ENCODE measurements at regions not wholly inside any gene's neighbourhood (a gene's known extent, or its start where the extent isn't known, plus 50 kb on each side); places are given as distances from the start of the nearest gene placed in this dataset.
"Not testable (repeated sequence)": the region's sequence is repeated elsewhere in the genome, so short reads cannot be mapped to it uniquely, and the experiment has no call there.

DNA sequence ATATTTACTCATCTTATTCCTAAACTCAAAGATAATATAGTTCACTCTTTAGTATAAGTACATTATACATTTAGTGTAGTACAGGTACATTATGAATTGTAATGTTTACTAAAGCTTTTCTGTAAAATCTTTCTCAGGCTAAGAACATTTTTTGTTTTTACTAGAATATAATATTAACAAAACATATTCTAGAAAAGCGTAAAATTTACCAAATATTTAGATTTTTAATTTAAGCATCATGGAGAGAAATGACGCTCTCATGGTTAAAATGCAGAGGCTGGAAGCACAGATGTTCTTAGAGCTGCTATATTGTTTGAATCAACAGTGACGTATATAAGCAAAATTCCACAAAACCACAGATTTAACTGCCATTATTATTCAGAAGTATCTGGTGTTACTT is 54.7 kb upstream of the NBPF15 start:
- peak; percentile 3 for DNase-seq

DNA sequence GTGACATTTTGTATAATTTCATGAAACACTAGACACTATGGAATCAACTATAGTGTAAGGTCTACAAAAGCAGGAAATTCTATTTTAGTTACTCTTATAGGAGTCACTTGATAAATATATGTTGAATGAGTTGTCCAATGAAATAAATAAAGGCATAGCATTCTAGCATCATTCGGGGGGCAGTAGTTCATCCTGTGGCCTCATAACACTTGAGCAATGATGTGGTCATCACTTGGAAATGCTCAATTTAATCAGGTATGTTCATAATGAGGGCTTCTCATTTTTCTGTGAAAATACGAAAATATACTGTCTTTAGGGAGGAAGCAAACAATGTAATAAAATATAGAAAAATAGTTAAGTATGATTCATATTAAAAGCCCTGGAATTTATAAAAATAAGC is 55.4 kb upstream of the NBPF15 start:
- DNase-seq: peak; percentile 52

GRCh38 chr1:144518439-144518838 is 57.0 kb upstream of the NBPF15 start:
- DNase-seq: not testable (repeated sequence)

GRCh38 chr1:144519528-144520189 is 58.2 kb upstream of the NBPF15 start:
- not testable (repeated sequence) for DNase-seq

DNA sequence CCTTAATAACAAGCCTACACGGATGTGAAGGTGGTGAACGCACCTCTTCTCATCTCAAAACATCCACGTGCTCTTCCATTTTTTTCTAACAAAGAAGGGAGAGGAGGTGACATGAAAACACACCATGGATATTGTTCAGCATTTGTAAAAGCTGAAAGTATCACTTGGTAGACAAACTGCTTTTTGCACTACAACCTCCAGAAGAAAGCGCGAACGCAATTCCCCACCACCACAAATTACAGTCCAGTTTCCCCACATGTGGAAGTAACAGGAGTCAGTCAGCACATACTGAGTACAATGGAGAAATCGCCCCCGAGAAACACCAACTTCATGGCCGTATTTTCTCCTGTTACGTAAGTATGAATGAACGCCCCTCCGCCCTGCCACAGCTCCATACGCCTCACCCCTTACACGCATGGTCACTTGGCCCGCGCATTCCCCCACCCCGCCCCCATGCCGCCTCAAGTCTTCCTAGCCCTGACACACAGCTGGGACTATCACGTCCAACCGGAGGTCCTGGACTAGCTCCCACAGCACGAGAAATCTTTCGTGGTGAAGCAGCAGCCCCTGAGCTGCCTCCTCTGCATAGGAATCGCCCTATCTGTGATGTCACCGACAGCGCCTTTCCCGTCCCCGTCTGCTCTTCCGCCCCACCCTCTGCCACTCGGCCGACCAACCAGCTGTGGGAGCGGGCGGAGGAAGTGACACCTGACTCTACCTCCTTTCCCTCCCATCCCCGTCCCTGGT is 62.4 kb upstream of the NBPF15 start:
- peak; percentile 31 for DNase-seq

DNA sequence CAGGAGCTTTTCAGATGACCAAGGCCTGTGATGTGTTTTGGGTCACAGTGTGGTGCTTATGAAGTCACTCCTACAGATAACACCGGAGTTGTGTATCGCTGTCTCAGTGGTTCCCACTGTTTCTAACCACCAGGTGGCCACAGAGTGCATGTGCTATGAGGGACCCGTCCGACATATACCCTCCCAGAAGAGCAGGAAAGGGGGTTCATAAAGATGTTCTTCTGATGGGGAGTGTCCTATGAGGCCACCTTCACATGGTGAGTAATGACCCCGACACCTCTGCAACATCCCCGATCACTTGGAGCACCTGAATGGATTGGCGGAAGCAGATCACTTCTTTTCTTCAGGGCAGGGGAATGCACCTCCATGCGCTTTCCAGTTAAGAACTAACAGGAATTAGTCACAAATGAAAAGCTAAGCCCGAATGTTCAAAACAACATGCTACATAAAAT is 60.5 kb upstream of the PPIAL4F start:
- DNase-seq: not testable (repeated sequence)

- not testable (repeated sequence) for DNase-seq
These were observed 59.2 kb upstream of the PPIAL4F start for GRCh38 chr1:144533480-144533879.

DNA sequence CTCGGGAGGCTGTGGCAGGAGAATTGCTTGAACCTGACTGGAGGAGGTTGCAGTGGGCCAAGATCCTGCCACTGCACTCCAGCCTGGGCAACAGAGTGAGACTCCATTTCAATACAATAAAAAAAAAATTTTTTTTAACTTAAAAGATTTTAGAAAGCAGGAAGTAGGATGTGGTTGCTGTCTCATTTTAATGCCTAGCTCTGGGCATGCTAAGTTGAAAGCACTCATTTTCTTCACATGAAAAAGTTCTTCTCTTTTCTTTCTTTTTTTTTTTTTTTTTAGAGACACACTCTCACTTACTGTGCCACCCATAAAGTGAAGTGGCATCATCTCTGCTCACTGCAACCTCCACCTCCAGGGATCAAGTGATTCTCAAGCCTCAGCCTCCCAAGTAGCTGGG is 58.4 kb upstream of the PPIAL4F start:
- not testable (repeated sequence) for DNase-seq

GRCh38 chr1:144536677-144537076 is 56.0 kb upstream of the PPIAL4F start:
- not testable (repeated sequence) for DNase-seq

- DNase-seq: not testable (repeated sequence)
These were observed 55.5 kb upstream of the PPIAL4F start for GRCh38 chr1:144537234-144537633.

DNA sequence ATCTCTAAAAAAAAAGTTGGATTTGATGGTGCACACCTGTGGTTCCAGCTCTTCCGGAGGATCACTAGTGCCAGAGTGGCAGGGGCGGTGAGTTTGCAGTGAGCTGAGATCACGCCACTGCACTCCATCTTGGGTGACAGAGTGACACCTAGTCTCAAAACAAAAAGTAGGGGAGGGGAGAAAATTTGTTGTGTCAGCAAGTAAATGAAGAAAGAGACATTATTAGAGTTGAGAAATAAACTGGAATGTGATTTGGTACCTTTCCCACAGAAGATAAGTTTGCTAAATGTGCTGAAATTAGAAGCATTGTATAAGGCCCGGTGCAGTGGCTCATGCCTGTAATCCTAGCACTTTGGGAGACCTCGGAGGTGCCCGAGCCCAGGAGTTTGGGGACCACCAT is 54.0 kb upstream of the PPIAL4F start:
- DNase-seq: not testable (repeated sequence)

- DNase-seq: not testable (repeated sequence)
These were observed 53.3 kb upstream of the PPIAL4F start for GRCh38 chr1:144539191-144539960.
